ENCODE measurements at regions not wholly inside any gene's neighbourhood (a gene's known extent, or its start where the extent isn't known, plus 50 kb on each side); places are given as distances from the start of the nearest gene placed in this dataset.

DNA sequence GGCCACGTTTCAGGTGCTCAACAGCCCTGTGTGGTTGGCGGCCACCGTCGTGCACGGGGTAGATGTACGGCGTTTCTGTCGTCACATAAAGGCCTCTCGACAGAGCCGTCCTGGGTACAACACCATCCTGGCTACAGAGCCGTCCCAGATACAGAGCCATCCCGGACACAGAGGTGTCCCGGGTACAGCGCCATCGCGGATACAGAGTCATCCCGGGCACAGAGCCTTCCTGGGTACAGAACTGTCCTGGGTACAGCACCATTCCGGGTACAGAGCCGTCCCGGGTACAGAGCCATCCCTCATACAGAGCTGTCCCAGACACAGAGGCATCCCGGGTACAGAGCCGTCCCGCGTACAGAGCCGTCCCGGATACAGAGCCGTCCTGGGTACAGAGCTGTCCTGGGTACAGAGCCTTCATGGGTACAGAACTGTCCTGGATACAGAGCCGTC, 222.7 kb upstream of the SOX1 start:
- DNase-seq = no peak

DNA sequence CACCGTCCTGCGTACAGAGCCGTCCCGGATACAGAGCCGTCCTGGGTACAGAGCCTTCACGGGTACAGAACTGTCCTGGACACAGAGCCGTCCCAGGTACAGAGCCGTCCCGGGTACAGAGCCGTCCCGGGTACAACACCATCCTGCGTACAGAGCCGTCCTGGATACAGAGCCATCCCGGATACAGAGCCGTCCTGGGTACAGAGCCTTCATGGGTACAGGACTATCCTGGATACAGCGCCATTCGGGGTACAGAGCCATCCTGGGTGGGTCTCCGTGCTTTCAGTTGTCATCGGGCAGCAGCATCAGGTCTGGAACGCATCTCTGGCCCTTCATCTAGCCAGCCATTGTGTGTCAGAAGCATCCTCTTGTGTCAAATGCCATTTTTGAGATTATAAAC, 222.3 kb upstream of the SOX1 start:
- no peak for DNase-seq

DNA sequence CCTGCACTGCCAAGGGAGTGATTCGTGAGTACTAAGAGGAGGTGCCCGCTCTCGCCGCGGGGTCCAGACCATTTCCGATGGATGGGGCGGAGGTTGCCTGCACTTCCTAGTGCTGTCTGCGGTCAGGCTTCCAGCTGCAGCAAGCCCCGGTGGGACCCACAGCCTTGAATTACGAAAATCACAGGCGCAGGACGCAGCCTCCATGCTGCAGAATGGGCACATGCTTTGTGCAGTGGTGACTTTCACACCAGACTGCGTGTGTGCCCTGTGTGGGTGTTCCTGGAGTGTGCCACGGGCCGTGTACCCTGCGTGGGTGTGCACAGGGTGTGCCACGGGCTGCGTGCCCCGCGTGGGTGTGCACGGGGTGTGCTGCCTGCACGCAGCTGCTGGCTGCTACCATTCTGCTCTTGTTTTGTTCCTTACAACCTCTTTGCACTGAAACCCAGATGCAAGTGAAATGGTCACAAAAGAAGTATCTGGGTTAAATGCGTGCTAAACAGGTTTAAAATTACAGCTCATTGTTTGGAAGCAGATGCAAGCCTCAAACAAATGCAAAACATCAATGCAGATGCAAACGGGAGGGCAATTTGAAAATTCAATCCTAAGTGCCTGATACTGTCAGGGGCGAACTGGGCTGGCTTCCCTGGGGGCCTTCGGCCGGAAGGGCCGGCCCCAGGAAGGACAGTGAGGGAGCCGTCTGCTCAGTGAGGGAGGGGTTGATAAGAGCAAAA, 221.2 kb upstream of the SOX1 start:
- DNase-seq = no peak

DNA sequence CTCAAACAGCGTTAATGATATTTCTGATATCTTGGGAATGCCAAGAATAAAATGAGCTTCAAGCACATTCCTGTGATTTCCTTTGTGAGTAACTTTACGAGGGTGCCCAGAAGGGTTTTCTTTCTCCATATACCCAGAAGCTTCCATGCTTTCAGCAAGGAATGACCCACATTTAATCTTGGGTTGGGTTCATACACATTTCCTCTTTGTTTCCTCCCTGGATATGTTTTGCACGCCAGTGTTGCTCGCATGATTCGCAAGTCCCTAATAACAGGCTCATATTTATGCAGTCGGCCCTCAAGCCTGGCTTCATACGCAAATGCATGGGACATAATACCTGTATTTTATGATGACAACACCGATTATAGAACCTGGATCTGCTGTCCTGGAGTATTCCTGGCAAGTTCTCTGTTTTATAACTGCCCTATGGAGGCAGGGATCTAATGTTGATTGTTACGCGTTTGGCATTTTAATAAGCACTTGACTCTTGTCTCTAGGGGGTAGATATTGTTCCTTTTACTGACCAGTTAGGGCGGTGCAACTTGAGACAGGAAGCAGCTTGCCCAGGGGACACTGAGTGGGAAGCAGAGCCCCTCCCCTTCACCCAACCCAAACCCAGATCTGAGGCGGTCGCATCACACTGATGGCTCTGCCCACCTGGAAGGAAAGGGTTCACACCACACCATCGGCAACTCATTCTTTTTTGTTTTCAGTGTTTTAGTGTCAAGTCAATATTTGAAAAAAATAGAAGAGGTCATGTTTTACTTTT, 220.4 kb upstream of the SOX1 start:
- DNase-seq = peak; percentile 65

DNA sequence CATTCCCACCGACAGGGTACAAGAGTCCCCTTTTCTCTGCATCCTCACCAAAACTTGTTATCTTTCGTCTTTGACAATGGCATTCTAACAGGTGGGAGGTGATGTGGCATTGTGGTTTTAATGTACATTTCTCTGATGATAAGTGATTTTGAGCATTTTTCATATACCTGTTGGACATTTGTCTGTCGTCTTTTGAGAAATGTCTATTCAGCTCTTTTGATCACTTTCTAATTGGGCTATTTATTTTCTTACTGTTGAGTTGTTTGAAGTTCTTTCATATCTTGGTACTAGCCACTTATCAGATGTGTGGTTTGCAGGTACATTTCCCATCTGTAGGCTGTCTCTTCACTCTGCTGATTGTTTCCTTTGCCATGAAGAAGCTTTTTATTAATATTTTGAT, 219.0 kb upstream of the SOX1 start:
- DNase-seq = no peak

DNA sequence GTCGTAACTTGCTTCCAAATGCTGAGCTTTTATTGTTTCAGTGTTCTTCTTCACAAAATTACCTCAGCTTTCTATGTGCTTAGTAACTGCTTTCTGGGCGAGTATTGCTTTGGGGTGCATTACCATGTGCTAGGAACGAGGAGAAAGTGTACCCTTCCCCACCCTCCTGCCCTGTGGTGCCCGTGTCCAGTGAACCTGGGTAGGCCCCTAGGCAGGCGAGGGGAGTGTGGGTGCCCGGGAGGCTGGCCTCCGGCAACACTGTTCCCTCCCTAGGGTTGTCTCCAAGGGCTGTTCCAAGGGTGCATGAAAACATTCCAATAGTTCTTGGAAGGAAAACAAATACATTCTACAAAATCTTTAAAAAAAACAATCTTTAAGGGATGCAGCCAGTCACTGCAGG, 216.5 kb upstream of the SOX1 start:
- no peak for DNase-seq

DNA sequence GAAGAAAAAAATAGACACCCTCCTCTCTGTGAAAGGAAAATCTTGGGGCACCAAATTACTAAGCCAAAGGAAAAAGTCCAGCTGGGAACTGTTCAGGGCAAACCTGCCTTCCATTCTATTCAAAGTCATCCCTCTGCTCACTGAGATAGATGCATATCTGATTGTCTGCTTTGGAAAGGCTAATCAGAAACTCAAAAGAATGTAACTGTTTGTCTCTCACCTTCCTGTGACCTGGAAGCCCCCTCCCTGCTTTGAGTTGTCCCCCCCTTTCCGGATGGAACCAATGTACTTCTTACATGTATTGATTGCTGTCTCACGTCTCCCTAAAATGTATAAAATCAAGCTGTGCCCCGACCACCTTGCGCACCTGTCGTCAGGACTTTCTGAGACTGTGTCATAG, 216.0 kb upstream of the SOX1 start:
- no peak for DNase-seq

DNA sequence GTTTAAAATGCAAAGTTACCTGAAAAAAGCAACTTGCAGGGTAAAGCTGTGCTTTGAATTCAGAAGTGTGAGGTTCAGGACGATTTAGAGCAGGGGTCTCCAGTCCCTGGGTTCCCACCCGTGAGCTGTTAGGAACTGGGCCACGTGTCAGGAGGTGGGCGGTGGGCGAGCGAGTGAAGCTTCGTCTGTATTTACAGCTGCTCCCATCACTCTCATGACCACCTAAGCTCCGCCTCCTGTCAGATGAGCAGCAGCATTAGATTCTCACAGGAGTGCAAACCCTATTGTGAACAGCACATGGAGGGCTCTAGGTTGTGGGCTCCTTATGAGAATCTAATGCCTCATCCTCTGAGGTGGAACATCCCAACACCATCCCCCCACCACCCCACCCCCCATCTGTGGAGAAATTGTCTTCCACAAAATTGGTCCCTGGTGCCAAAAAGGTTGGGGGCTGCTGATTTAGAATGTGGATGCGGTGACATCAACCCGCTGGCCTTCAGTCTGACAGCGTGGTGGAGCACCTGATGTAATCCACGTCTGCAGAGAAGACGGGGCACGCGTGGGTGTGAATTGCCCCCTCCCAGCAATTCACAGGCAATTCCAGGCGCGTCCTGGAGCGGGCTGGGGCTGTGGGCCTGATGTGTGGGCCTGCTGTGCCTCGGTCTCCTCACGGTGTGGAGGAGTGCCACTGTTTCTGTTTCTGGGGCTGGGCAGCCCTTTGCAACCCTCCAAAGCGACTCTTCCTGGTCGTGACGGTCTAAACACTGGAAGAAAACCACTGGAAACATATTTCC, 214.0 kb upstream of the SOX1 start:
- peak; percentile 87 for DNase-seq

DNA sequence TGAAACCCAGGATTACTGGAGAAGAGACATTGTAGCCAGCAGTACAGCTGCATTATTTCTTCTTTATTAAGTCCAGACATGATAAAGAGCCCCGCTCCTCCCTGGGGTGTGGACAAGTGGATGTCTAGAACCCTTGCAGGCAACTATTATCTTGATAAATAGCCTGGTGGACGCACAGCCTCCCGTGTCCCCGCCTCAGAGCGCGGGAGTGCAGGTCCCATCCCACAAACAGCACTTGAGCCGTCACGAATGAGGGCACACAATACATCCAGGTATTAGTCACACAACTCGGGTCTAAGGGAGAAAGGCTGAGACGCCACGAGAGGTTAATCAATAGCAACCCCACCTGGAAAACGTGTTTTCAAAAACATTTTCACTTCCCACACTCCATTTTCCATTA, 213.2 kb upstream of the SOX1 start:
- DNase-seq = peak; percentile 98

DNA sequence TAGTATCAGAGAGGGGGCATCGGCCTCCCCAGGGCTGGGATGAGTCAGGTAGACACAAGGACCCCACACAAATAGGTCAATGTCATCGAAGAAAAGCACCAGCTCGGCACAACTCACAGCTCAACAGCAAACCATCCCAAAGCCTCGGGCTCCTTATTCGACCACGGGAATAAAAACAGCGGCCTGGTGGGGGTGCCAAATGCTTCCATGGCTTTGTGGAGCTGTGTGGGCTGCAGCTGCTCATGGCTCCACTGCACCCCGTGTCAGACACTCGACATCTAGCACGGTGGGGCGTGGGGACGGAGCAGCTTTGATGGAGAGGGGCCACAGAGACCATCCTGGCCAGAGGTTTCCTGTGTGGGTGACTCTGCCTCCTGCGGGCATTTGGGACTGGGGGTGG, 212.5 kb upstream of the SOX1 start:
- DNase-seq = no peak

DNA sequence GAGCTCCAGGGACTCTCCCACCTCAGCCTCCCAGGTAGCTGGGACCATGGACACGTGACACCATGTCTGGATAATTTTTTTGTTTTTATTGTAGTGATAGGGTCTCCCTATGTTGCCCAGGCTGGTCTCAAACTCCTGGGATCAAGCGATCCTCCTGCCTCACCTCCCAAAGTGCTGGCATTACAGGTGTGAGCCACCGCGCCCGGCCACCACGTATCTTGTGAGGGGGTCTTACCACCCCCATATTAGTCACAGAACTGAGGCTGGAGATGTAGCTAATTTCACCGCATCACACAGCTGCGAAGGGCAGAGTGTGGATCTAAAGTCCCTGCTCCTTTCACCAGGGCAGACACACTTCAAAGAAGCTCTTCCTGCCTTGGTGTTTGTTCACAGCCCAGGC, 211.8 kb upstream of the SOX1 start:
- DNase-seq = no peak

DNA sequence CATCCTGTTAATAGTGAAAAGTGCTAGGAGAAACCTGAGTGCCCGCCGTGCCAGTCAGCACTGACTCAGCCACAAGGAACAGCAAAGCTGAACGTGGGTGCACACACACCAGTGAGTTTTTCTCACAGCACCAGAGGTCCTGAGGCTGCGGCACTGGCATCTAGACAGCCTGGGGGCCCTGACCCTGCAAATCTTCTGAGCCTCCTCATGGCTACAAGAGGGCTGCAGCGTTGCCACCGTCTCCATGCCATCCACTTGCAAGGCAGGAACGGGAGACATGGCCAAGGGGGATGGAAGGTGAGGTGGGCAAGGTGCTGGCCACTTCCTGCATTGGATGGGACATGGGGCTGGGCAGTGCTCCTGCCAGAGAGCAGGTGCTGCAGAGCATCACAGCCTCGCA, 211.2 kb upstream of the SOX1 start:
- no peak for DNase-seq

DNA sequence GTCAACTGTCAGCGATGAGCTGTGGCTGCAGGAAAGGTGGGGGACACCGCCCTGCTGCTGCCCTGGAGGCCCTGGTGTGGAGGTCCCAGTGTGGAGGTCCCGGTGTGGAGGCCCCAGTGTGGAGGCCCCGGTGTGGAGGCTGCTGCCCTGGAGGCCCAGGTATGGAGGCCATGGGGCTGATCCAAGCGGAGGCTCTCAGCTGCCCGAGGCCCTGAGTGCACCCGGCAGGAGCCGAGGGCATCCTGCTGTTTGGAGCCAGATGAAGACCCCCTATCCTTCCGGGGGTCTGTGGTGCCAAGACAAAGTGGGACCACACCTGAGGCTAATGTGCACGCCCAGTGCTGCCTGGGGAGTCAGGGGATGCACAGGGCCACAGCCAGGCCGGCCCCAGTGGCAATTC, 210.4 kb upstream of the SOX1 start:
- DNase-seq = no peak

DNA sequence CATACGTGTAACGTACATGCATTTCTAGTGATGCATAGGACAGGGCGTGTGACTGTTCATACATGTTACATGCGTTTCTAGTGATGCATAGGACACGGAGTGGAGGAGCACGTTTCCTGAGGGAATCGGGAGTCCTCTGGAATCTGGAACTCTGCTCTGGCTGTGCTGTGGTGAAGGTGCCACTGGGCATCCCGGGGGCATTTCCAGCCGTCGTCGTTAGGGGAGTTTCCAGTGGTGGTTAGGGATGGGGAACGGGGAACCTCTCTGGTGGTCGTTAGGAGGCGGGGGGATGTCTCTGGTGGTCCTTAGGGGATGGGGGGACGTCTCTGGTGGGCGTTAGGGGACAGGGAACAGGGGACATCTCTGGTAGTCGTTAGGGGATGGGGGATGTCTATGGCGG, 209.6 kb upstream of the SOX1 start:
- DNase-seq = no peak

DNA sequence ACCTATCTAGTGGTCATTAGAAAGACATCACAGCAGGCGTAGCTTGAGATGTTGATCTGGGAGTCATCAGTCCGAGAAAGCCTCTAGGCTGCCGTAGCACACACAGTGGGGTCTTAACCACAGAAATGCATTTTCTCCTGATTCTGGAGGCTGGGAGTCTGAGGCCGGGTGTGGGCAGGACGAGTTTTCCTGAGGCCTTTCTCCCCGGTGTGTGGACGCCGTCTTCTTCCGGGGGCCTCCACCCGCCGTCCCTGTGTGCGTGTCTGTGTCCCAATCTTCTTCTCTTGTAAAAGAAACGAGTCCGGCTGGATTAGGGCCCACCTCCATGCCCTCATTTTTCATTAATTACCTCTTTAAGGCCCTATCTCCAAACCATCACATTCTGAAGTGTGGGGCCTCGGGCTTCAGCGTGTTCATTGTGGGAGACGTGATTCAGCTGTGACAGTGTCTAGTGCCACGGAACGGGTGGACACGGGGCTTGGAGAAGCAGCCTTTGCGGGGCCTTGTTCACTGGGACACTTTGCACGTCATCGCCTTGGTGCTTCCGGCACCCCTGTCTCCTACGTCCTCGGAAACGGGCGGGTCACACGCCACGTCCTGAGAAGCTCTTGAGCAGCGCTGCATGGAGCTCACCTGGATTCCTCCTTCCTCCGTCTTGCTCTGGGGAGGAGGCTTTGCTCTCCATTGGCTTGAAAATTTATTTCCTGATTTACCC, 208.9 kb upstream of the SOX1 start:
- no peak for DNase-seq

DNA sequence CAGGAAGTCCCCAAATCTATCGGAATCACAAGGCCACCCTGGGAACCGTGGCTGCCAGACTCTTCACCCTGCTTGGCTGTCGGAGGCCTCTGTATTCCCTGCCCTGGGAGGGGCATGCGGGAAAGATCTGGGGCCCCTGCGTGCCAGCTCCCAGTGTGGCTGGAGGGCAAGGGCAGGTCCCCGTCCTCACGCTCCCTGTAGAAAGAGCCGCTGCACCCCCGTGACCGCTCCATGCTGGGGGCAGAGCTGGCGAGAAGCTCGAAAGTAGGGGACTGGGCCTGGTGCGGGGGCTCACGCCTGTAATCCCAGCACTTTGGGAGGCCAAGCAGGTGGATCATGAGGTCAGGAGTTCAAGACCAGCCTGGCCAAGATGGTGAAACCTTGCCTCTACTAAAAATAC, 208.4 kb upstream of the SOX1 start:
- DNase-seq = no peak

DNA sequence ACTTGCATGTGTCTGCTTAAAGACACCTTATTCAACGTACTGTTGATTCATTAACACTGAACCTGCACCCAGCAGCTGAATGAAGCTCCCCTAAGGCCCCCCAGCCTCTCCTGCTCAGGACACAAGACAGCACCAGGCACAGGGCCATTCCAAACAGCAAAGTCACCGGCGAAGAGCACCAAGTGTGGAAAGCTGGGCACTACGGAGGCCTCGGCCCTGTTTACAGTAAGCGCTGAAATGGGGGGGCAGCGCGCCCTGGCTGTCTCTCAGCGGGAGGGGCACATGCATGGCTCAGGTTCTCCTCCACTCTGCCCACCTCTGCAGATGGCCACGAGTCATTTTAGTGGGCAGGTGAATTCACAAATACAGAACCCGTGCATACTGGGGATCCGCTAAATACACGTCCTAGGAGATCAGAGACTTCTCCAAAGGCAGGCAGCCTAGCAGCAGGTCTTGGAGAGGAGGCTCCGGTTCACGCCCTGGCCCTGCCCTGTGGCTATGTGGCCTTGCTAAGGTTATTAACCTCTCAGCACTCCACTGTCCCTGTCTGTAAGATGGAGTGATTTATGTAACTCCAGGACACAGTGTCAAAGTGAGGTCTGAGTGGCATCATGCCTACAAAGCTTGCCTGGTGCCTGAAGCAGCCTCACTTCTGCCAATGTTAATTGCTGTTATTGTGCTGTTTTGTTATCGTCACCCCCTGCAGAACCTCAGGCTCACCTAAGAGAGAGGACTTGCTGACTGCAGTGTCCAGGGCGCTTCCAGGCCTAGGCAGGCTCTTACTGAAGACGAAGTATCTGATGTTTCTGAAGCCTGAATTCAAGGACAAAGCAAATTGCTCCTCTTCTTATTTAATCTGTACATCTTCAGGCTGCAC, 207.4 kb upstream of the SOX1 start:
- DNase-seq = no peak

DNA sequence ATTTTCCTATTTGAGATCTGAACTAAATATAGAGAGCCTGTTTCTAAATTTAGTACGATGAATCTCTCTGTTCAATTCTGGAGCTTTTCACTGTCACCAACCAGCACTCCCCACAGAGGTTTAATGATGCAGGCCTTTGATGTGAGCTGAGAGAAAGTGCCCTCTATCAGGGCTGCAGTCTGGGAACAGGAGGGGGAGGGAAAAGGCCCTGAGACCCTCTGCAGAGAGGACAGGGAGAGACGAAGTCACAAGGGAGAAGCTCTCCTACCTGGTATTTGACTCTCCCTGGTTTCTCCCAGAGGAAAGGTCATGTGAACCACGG, 206.8 kb upstream of the SOX1 start:
- DNase-seq = no peak

DNA sequence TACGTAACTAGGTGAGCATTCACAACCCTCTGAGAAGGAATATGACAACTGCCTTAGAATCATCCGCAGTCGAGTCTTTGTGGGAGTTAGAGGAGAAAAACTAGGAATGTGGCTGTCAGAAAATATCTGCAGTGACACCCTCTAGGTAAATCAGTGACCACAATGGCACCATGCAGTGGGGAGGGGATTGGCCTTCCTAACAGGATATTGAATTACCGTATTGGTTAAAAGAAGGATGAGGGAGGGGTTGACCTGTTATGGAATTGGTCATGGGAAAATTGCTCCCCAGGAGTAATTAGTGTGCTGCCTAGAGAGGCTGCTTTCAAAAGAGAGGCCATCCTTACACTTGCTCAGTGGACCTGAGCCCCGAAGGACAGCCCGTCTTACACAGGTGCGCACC, 205.6 kb upstream of the SOX1 start:
- no peak for DNase-seq

DNA sequence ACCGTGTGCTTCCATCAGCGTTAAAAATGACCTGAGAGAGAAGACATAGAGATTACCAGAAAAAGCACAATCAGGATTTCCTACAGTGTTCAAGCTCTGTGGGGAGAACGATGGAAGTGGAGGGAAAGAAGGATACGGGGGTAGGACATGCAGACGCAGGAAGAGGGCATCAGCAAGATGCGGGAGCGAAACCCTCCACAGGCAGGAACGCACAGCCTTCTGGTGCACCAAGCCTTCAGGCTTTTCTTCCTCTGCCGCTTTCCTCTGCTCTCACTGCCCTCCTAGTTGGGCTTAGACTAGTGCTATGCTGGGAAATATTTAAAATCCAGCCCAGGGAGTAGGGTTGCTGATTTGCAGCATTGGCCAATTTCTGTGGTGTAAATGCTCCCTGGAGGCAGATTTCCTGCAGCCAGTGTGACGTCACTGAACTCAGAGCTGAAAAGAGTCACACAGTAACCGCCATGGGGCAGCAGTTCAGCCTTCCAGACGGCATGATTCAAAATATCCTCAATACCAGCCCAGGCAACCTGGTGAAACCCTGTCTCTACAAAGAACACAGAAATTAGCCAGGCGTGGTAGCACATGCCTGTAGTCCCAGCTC, 205.1 kb upstream of the SOX1 start:
- no peak for DNase-seq

DNA sequence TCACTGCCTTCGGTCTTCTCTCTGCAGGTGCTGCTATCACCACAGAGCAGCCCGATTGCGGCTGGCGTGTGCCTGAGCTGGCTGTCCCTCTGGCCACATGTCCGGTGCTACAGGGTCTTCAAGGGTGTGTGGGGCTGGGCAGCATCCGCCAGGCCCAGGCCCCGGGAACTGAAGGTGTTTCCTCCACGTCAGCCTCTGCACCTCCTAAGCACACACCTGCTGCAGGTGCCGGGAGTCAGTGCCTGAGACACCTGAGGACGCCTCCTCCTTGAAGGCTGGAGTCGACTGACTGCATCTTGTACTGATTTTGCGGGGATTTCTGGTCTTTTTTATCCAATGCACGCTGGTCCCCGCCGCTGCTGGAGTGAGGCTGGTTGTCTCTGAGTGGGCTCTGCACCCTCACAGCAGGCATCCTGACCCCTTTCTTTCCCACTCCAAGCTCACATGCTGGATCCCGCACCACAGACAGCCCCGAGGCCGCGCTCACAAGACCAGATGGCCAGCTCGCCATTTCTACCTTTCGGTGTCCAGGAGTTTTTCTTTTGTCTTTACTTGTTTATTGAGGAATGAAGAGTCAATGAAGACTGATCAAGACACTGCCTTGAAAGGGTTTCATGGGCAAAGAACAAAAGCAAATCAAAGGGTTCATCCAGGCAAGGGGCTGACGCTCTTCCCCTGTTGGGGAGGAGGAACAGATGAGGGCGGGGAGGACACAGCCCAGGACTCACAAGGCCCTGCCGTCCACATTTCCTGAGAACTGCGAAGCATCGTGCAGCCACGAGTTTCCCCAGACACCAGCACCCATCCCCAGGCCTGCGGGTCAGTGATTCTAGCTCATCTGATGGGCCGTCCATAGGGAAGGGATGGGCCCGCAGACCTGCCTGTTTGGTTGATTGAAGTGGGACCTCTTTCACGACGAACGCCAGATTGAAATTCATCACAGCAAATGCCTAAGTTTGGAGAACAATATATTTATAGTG, 203.8 kb upstream of the SOX1 start:
- DNase-seq = no peak
